ENCODE measurements at regions not wholly inside any gene's neighbourhood (a gene's known extent, or its start where the extent isn't known, plus 50 kb on each side); places are given as distances from the start of the nearest gene placed in this dataset.

DNA sequence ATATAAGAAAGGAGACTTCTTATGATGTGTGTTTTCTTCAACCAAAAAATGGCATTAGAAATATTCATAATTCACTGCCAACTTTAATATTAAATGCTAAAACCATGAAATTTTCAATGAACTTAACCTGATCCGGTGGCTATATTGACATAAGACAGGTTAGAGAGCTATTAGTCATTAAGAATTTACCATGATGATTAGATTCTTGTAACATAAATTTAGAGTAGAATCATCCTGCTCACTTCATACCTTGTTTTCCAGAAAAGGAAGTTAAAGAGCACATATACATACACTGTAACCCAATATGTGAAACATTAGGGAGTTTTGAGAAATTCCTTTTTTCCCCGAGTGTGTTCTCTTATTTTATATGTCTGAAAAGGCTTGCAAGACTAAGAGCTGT, 430.3 kb upstream of the SEMA3A start:
- Histone ChIP-seq H3K9me3 (no peaks in the 10 kb centered on the region), H3K27ac (no peak overlapping the region), H3K4me3 (no peak overlapping the region), H3K4me1 (no peaks in the 10 kb centered on the region), H3K4me2 (no peak overlapping the region)
- ChIA-PET POLR2A (no interaction called here), CTCF (no interaction called here)
- FAIRE-seq (no peak), DNase-seq (ENCODE audit: low read depth in 1 of 2, low spot score in 1 of 2) (no peak), ATAC-seq (no peak)
- WGBS (ENCODE audit: missing lambda C conversion rate), result 50% methylated on average over 2 of the region's 2 CpGs
- TF ChIP-seq CBX8 (IDR thresholded peaks at IDR 0.05) (no peak), ZFP36 (IDR thresholded peaks at IDR 0.05; ENCODE audit: borderline replicate concordance, partially characterized antibody) (no peak), ZC3H11A (IDR thresholded peaks at IDR 0.05) (no peak), CHD4 (IDR thresholded peaks at IDR 0.05; ENCODE audit: borderline replicate concordance) (no peak)

- Histone ChIP-seq H3K9me3 (no peaks in the 10 kb centered on the region), H3K27ac (no peak overlapping the region), H3K4me2 (no peak overlapping the region), H3K4me1 (no peaks in the 10 kb centered on the region), H3K4me3 (no peak overlapping the region)
- POLR2A ChIA-PET, result no interaction called here
- ATAC-seq (no peak), FAIRE-seq (no peak), DNase-seq (ENCODE audit: low read depth in 1 of 2, low spot score in 1 of 2) (no peak)
- CTCF ChIA-PET, result no interaction called here
- 74% methylated on average over 1 of the region's 1 CpG for WGBS (ENCODE audit: missing lambda C conversion rate)
- no peak for TF ChIP-seq JUN (IDR thresholded peaks at IDR 0.05)
- no peak for TF ChIP-seq FOSL2 (IDR thresholded peaks at IDR 0.05)
- TF ChIP-seq FOSL2 (CRISPR knock-in tag; IDR thresholded peaks at IDR 0.05), result no peak
- no peak for TF ChIP-seq CHD4 (IDR thresholded peaks at IDR 0.05; ENCODE audit: borderline replicate concordance)
- no peak for TF ChIP-seq KDM5A (IDR thresholded peaks at IDR 0.05)
- TF ChIP-seq, protein P1, sequence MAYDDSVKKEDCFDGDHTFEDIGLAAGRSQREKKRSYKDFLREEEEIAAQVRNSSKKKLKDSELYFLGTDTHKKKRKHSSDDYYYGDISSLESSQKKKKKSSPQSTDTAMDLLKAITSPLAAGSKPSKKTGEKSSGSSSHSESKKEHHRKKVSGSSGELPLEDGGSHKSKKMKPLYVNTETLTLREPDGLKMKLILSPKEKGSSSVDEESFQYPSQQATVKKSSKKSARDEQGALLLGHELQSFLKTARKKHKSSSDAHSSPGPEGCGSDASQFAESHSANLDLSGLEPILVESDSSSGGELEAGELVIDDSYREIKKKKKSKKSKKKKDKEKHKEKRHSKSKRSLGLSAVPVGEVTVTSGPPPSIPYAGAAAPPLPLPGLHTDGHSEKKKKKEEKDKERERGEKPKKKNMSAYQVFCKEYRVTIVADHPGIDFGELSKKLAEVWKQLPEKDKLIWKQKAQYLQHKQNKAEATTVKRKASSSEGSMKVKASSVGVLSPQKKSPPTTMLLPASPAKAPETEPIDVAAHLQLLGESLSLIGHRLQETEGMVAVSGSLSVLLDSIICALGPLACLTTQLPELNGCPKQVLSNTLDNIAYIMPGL (CRISPR knock-in tag; IDR thresholded peaks at IDR 0.05; ENCODE audit: borderline replicate concordance), result no peak
- no peak for TF ChIP-seq RARB (CRISPR knock-in tag; IDR thresholded peaks at IDR 0.05)
- TF ChIP-seq, protein P2, sequence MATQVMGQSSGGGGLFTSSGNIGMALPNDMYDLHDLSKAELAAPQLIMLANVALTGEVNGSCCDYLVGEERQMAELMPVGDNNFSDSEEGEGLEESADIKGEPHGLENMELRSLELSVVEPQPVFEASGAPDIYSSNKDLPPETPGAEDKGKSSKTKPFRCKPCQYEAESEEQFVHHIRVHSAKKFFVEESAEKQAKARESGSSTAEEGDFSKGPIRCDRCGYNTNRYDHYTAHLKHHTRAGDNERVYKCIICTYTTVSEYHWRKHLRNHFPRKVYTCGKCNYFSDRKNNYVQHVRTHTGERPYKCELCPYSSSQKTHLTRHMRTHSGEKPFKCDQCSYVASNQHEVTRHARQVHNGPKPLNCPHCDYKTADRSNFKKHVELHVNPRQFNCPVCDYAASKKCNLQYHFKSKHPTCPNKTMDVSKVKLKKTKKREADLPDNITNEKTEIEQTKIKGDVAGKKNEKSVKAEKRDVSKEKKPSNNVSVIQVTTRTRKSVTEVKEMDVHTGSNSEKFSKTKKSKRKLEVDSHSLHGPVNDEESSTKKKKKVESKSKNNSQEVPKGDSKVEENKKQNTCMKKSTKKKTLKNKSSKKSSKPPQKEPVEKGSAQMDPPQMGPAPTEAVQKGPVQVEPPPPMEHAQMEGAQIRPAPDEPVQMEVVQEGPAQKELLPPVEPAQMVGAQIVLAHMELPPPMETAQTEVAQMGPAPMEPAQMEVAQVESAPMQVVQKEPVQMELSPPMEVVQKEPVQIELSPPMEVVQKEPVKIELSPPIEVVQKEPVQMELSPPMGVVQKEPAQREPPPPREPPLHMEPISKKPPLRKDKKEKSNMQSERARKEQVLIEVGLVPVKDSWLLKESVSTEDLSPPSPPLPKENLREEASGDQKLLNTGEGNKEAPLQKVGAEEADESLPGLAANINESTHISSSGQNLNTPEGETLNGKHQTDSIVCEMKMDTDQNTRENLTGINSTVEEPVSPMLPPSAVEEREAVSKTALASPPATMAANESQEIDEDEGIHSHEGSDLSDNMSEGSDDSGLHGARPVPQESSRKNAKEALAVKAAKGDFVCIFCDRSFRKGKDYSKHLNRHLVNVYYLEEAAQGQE (IDR thresholded peaks at IDR 0.05), result no peak
- TF ChIP-seq RNF2 (IDR thresholded peaks at IDR 0.05; ENCODE audit: borderline replicate concordance, low read depth), result no peak
- no peak for TF ChIP-seq ATOH8 (CRISPR knock-in tag; IDR thresholded peaks at IDR 0.05; ENCODE audit: low read depth)
- no peak for TF ChIP-seq NFE2L2 (conservative IDR thresholded peaks at IDR 0.05; ENCODE audit: low read length)
- TF ChIP-seq HOXA7 (CRISPR knock-in tag; IDR thresholded peaks at IDR 0.05), result no peak
- no peak for TF ChIP-seq RFX5 (IDR thresholded peaks at IDR 0.05)
- no peak for TF ChIP-seq NR3C1 (IDR thresholded peaks at IDR 0.05)
Observed at GRCh38 chr7:84624527-84624926, 429.9 kb upstream of the SEMA3A start.

DNA sequence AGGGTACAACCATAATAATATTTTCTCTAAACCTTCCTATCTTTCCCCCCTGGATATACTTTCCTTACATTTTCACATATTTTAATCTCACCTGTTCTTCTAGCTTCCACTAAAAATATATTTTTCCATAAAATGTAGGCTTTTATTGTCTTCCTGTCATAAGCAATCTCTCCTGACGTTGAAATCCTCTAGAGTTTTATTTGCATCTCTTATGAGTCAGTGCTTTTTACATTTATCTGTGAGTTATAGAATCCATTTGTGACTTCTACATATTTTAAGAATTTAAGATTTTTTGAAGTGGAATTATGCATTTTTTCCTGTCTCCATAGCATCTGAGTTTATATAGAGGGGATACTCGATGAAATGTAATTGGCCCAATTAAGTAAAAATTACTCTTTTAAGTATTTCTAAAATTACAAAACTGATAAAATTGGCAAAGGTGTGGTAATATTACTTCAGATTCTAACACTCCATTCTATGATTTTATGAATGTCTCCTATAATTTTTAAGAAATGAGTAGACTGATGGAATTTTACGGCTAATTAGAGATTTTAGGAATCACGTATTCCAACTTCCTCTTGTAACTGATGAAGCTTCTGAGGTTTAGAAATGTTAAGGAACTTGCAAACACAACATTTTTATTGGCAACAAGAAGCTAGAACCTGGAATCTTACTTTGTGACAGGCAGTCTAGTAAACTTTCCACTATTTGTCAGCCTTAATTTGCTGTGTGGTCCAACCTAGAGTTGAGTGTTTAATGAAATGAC, 422.9 kb upstream of the SEMA3A start:
- FAIRE-seq, result no peak
- TF ChIP-seq EP300 (IDR thresholded peaks at IDR 0.05) (no peak), HOXB5 (CRISPR knock-in tag; IDR thresholded peaks at IDR 0.05) (no peak), ZFP36 (IDR thresholded peaks at IDR 0.05; ENCODE audit: borderline replicate concordance, partially characterized antibody) (no peak), NPAS2 (CRISPR knock-in tag; IDR thresholded peaks at IDR 0.05; ENCODE audit: borderline replicate concordance) (no peak), NFE2L2 (conservative IDR thresholded peaks at IDR 0.05; ENCODE audit: low read length) (no peak), NR3C1 (IDR thresholded peaks at IDR 0.05) (no peak), HOXB13 (CRISPR knock-in tag; IDR thresholded peaks at IDR 0.05; ENCODE audit: low read depth) (no peak), RAD21 (conservative IDR thresholded peaks at IDR 0.05 in 1 of 2, IDR thresholded peaks at IDR 0.05 in 1 of 2) (no peak), RNF2 (IDR thresholded peaks at IDR 0.05; ENCODE audit: borderline replicate concordance, low read depth) (no peak), GATA3 (IDR thresholded peaks at IDR 0.05; ENCODE audit: borderline replicate concordance) (no peak), ZNF302 (CRISPR knock-in tag; IDR thresholded peaks at IDR 0.05) (no peak), POLR2A (IDR thresholded peaks at IDR 0.05; ENCODE audit: low read length) (no peak), E2F6 (IDR thresholded peaks at IDR 0.05; ENCODE audit: borderline replicate concordance, low read depth) (no peak)
- TF ChIP-seq, protein P3, sequence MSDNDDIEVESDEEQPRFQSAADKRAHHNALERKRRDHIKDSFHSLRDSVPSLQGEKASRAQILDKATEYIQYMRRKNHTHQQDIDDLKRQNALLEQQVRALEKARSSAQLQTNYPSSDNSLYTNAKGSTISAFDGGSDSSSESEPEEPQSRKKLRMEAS (IDR thresholded peaks at IDR 0.05), result no peak
- Histone ChIP-seq H3K4me1 (peaks cover 9% of the 10 kb centered on the region; the same call in 1 of the 3 replicates), H3K27ac (no peak overlapping the region), H3K4me3 (no peak overlapping the region), H3K4me2 (no peak overlapping the region), H3K9me3 (no peaks in the 10 kb centered on the region)
- 76% methylated on average over 4 of the region's 4 CpGs for WGBS (ENCODE audit: missing lambda C conversion rate)
- ATAC-seq, result no peak
- CTCF ChIA-PET, result no interaction called here
- no peak for DNase-seq (ENCODE audit: low read depth in 1 of 2, low spot score in 1 of 2)
- POLR2A ChIA-PET, result no interaction called here
